GM12892 (cell line): ENCODE measurements at regions not wholly inside any gene's neighbourhood (a gene's known extent, or its start where the extent isn't known, plus 50 kb on each side); places are given as distances from the start of the nearest gene placed in this dataset.

ENCODE experiments used
- POLR2A ChIP-seq: IDR thresholded peaks from 2 replicates; pipeline ENCODE4 v1.6.1; 2011; ENCODE audit warnings: low read depth, low read length, control low read depth
- POLR2AphosphoS5 ChIP-seq: IDR thresholded peaks from 2 replicates; pipeline ENCODE4 v1.6.1; 2011; ENCODE audit warnings: low read depth, low read length, control low read depth

- TF ChIP-seq POLR2A: no peak
- no peak for TF ChIP-seq POLR2AphosphoS5
Observed at GRCh38 chr18:37920865-37921264, 355.3 kb upstream of the CELF4 start.
